GM18499 (cell line): ENCODE measurements at regions not wholly inside any gene's neighbourhood (a gene's known extent, or its start where the extent isn't known, plus 50 kb on each side); places are given as distances from the start of the nearest gene placed in this dataset.
"Not testable (repeated sequence)": the region's sequence is repeated elsewhere in the genome, so short reads cannot be mapped to it uniquely, and the experiment has no call there.

Experiments
- ATAC-seq: cut with Tn5 transposase; IDR thresholded peaks from one replicate; pipeline ENCODE4 v1.9.1; 2021; ENCODE audit warnings: moderate number of reproducible peaks; ENCODE audit not compliant: insufficient read depth, unreplicated experiment

DNA sequence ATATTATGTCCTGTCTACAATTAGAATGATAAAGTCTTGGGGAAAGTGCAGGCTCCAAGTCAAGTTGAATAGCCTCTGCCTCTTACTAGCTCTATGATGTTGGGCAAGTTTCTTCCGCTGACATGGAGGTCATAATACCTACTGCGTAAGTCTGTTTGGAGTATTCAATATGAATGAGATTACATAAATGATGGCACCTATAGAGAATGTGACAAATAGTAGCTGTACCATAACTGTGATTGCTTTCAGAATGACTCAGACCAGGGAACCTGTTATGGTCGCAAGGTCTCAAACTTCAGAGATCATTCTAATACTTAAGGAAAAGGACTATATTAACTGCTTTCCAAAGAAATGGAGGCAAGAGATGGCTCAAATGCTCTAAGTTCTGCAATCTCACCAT lies 94.0 kb upstream of the ABCA1 start:
- no peak for ATAC-seq

DNA sequence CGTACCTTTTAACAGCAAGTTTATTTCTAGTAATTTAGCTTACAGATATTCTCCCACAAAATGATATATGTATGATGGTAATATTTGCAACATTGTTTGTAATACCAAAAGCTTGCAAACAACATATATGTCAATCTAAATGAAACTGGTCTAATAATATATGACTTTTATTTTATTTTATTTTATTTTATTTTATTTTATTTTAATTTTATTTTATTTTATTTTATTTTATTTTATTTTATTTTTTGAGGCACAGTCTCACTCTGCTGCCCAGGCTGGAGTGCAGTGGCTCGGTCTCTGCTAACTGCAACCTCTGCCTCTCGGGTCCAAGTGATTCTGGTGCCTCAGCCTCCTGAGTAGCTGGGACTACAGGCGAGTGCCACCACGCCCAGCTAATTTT lies 94.6 kb upstream of the ABCA1 start:
- ATAC-seq = not testable (repeated sequence)

DNA sequence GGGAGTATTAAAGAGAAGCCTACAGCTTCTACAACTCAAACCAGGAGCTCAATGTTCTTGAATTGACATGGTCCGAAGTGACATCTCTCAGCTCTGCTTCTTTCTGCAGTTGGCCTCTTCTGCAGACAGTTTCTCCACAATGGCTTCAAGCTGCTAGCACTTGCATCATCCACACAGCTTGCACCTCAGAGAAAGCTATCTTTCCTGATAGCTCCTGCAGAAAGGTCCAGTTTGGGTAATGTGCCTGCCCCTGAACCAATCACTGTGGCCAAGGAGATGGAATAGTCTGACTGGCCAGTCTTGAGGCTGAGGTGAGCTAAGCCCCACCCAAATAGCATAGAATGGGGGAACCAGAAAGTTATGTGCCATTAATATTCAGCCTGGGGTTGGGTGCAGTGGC lies 95.8 kb upstream of the ABCA1 start:
- ATAC-seq = no peak

DNA sequence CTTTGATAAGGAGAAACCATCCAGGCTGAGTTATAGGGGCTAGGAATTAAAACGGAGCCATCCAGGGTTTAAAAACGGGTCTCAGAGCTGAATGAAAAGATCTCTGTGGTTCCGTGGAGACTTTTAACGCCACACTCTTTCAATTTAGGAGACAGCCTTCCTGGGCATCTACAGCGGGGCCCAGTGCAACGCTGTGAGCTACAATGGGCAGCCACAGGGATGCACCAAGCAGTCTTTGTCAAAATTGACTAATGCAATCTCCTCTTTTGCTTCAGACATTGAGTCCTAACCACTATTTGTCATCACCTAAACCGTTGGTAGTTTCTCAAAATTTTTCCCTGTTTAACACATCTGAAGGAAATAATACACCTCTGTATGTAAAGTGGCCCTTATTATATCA lies 96.6 kb upstream of the ABCA1 start:
- ATAC-seq = no peak

DNA sequence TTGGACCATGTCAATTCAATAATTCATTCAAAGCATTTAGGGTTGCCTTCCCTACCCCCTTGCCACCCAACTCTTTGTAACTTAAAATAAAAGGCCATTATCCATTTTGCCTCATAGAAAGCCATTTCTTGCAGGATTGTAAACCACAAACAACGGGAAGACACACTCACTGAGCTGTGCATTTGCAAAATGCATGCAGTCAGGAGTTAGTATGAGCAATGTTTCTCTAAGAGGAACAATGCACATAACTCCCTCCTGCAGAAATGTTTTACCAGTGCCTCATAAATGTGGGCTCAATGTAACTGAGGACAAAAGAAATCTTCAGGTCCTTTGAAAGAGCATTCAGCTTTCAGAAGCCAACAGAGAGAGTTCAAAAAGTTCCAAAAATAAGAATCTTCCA lies 98.5 kb upstream of the ABCA1 start:
- ATAC-seq = no peak

DNA sequence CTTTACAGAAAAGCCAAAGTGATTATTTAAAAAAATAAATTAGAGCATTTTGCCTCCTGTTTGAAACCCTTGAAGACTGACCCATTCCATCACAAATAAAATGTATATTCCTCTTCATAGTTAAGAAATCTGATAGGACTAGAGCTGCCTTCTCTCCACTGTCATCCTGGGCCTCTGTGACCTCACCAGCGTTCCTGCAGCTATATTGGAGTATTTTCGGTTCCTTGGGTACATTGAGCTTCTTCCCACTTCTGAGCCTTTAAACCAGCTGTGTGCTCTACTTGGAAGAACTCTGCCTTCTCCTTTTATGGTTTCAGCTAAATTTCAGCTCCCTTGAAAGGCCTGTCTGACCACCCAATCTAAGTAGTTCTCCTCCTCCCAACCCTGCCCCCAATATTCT lies 99.1 kb upstream of the ABCA1 start:
- no peak for ATAC-seq

DNA sequence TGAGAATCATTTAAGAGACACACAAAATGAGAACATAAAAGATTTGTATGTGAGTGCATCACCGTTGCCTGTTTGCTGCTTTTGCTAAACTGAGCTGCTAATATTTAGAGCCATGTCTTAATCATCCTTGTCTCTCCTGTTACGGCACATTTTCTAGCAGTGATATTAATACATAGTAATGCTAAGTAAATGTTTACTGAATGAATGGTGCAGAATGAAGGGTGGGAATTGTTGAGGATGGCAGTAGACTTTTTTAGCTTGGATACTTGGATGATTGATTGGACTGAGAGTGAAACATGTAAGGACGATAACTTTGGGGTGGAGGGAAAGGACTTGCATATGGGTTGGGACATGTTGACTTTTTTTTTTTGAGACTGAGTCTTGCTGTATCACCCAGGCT lies 102.3 kb upstream of the ABCA1 start:
- no peak for ATAC-seq

DNA sequence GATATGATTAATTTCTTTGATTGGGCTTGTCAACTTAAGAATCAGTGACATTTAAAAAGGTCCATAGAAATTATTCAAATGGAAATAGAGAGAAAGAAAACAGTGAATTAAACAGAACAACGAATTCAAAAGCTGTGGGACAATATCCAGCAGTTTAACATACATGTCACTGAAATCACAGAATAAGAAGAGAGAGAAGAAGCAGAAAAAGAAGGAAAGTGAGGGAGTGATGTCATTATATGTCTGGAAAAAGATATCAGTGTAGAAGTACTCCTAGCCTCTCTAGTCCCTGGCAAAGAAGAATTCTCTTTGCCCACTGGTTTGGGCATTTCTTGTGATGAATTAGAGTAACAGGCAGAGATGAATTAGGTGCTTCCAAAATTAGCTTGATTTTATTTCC lies 109.2 kb upstream of the ABCA1 start:
- no peak for ATAC-seq

DNA sequence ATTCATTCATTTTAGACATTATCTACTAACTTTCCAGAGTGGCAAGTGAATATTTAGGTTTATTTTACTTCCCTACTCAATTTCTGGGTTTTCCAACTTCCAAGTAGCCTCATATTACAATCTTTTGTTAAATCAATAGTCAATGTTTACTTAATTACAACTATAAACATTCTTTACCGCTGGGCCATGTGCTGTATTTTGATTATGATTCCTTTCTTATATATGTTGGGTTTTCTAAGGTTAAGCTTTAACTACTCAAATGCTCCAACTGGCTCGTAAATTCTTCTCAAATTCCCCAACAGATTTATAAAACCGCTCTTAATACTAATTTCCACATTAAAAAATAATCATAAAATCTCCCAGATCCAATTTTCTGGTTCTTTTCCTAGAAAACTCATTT lies 110.1 kb upstream of the ABCA1 start:
- no peak for ATAC-seq

DNA sequence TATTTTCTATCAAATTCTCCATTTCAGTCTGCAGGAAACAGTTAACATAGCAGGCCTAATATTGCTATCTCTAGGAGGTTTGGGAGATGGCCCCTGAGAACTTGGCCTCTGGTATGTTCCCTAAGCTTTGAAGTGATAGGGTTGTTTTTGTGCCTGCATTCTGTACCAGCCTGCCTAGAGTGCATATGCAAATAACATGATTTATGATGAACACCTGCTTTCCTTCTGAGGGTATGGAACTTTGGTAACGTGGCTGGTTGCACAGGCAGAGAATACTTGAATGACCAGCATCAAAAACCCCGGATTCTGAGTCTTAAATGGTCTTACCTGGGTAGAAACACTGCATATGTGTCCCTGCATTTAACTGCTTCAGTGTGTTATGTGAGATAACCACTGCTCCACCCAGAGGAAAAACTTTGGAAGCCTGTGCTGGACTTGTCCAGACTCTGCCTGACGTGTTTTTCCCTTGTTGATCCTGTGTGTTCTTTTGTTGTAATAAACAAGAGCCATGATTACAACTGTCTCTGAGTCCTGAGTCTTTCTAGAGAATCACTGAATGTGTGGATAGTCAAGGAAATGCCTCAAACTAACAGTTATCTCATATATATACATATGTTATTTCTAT lies 111.3 kb upstream of the ABCA1 start:
- no peak for ATAC-seq

DNA sequence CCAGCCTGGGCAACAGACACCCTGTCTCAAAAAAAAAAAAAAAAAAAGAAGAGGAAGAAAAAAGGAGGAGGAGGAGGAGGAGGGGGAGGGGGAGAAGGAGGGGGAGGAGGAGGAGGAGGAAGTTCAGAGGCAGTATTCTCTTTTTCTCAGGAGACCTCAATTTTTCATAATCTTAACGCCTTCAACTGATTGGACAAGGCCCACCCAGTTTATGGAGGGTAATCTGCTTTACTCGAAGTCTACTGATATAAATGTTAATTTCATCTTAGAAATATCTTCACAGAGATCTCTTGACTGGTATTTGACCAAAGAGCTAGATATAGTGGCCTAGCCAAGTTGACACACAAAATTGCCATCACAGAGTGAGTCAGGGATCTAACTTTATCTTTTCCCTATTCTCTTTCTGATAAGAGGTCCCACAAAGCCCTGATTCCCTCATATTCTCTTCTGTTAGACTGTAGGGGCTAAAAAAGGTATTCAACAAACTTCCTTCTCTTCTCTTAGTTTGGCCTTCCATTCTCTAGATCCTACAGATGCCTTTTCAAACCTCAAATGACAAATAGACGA lies 115.5 kb upstream of the ABCA1 start:
- no peak for ATAC-seq

DNA sequence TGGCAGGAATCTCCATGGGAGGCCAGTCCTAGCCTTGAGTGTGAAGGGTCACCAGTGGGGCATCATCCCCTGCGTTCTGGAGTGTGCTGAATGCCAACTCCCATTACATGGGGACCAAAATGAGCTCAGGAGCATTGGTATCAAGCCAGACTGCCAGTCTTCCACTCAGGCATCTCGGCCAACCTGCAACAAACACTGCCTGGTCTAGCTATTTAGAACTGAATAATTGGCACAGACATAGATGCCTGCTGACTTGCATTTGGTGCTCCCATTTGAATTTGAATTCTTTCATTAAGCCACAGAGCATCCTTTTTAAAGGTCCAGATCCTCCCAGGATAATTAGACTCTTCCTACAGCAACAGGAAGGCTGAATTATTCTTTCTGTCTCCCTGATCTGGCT lies 116.6 kb upstream of the ABCA1 start:
- ATAC-seq = no peak

DNA sequence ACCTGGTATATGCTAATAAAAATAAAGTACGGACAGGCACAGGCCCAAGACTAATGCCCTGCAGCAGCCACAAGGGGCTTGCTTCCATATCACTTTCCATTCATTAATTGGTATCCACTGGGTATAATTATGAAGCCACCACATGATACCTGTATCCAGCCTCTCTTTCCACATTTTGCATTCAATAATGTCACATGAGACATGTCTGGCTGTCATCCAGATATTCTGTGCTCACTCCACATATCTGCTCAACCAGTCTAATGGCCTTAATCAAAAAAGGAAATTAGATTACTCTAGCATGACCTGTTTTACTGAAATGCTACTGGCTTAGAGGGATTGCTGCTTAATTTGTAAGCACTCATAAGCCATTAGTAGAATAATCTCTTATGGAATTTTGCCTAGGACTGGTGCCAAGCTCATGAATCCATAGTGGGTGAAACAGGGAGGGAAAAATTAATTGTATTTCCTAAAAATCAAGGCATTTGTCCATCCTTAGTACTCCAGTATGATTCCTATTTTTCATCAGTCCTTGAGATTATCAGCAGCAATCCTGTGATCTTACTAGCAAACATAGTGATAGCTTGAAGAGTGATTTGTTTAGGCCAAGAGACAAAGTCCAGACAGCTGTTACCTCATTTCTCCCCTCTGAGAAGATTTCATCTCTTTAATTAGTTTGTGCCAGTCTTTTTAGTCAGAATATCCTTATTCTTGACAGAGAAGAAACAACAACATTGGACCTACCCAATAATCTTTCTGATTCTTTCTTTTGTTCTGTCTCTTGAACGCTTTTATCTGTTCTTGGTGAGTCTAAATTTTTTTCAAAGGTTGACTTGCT lies 119.2 kb upstream of the ABCA1 start:
- no peak for ATAC-seq

DNA sequence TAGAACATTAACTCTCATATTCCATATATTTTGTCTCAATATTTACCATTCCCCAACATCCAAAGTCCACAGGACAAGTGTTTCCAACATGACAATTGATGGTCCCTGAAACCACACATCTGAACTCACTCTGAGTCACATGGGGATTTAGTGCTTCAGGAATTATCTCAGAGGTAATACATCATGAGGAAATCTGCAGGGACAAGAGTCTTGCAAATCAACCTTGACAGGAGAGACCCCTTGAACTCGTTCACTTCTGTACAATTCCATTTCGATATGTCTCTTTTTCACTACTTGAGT lies 119.7 kb upstream of the ABCA1 start:
- ATAC-seq = no peak

DNA sequence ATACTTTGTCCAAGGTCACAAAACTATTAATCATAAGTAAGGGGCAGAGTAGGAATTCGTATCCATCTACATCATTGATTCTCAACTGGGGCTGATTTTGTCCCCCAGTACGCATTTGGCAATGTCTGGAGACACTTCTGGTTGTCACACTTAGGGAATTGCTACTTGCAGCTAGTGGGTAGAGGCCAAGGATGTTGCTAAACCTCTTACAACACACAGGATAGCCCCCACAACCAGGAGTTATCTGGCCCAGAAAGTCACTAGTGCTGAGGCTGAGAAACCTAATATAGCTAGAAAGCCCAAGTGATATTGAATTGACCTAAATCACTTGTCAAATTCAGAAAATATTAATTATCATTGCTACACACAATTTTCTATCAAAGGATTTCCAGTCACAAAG lies 120.4 kb upstream of the ABCA1 start:
- ATAC-seq = no peak

DNA sequence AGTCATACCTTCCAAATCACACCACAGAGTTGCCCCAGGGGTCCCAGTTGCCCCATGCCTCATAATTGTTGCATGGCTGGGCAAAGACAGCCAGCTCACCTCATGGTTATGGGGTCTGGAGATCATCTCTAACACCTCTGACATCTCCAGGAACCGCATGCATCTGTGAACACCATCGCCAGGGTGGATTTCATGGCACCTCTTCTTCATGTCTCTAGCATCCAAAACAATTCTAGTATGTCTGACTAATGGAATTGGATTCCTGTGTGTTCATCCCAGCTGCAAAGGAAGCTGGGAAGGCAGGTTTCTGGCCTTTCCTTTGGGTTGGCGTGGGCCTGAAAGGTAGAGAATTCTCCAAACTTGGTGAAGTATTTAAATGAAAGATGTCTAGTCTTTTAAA lies 122.3 kb upstream of the ABCA1 start:
- ATAC-seq = no peak

DNA sequence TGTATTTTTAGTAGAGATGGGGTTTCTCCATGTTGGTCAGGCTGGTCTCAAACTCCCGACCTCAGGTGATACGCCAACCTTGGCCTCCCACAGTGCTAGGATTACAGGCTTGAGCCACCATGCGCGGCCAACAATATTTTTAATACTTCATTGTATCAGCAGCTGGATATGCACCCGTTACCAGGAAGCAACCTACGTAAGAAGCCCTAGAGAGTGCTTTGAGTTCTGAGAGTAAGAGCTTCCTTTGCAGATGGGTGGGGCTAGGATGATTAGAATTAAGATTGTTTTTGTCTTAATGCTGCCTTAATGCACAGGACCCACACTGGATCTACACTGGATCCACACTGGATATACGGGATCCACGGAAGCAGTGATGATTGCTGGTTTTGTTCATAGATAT lies 123.9 kb upstream of the ABCA1 start:
- ATAC-seq = no peak

DNA sequence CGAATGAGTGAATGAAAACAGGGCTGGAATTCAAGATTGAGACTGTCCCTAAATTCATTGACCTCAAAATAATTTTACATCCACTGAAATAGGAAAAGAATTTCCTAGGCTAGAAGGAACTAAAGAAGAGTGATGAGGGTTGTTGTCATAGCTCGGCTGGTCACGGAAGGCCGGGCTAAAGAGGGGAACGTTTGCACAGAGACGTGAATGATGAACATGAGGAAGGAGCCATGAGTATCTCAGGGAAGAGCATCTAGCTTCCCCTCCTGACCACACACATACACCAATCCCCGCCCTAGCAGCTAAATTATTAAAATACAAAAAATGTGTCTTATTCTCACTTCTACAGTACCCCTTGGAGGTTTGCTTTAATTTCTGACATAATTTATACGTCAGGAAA lies 124.4 kb upstream of the ABCA1 start:
- ATAC-seq = no peak

DNA sequence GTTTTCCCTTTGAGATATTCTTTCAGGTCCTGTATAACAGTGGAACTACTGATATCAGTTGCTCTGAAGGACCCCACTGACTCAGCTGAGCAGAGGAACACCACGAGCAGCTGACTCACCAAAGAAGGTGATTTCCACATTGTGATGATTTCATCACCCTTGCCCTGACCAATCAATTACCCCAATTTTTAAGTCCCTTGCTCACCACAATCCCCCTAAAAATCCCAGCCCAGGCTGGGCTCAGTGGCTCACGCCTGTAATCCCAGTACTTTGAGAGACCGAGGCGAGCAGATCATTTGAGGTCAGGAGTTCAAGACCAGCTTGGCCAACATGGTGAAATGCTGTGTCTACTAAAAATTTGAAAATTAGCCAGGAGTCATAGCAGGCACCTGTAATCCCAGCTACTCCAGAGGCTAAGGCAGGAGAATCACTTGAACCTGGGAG lies 125.3 kb upstream of the ABCA1 start:
- ATAC-seq = peak; percentile 77

DNA sequence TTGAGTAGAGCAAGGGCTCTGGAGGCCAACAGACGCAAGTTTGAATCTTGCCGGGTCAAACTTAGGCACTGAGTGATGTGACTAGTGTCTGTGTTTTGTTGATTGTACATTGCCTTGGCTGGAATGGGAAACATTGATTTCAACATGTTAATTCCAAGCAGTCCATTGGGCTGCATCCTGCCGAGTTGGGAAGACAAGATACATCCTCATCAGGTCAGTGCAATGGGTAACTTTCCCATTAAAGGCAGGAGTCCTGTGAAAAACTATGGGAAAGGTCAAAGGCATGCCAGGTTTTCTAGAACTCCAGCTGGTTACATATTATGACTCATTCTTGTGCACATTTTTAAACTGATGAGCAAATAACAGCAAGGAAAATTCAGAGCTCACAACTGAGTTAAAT lies 126.5 kb upstream of the ABCA1 start:
- no peak for ATAC-seq

DNA sequence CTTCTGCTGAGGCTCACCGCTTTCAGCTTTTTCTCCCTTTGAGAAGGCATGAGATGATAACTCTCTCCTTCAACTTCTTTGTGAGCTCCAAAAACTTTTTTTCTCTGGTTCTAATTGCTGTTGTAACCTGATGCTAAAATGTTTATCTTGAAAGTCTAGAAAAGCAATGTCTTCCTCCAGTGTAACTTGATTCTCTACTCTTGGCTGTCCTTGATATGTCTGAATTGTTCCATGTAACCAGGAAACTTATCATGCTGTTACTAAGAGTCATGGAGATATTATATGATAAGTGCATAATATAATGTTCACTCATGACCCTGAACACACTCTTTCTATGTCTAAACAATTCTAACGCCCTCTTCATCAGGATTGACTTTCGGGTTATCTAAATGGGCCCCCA lies 128.0 kb upstream of the ABCA1 start:
- no peak for ATAC-seq

DNA sequence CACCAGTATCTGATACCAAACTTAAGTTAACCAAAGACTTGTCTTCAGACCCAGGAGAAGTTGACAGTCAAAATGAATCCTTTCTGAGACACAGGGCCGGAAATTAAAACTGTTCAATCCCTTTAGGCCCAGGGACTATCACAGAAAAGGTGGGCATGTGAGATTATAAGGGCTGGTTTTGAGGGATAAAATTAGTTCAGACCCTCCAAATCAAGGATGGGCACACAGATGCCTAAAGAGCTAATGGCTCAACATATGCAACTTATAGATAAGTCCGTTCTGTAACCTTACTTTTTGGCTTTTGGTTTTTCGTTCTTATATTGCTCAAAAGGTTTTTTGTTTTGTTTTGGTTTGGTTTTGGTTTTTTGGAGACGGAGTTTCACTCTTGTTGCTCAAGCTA lies 129.6 kb upstream of the ABCA1 start:
- no peak for ATAC-seq
